VCaP (cell line): ENCODE measurements at regions not wholly inside any gene's neighbourhood (a gene's known extent, or its start where the extent isn't known, plus 50 kb on each side); places are given as distances from the start of the nearest gene placed in this dataset.

Source experiments
- H3K27ac ChIP-seq: fragments of 450-650 bp; 2 replicates; pipeline ENCODE4 v1.5.1; 2017
- CTCF ChIP-seq: fragments of 450-650 bp; conservative IDR thresholded peaks from 2 replicates; pipeline ENCODE4 v1.5.1; 2017; ENCODE audit warnings: mild to moderate bottlenecking, moderate library complexity

DNA sequence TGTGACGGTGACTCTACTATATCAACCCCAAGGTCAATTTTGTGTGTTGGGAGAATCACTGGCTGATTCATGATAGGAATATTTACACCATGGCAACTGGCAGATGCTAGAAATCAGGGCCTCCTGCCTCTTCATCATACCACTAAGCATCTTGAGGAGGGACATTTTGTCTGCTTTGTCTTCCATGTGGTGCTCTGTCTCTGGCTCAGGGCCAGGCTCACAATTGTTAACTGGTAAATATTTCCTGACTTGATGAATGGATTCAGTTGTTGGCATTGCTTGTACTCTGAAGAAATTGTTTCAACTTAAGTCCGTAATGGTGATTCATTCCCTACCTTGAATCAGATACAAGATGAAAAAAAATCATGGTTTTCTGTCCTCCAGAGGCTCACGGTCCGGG lies 292.7 kb downstream of the HAPSTR1 start:
- no peak for TF ChIP-seq CTCF
- H3K27ac ChIP-seq, result no peak overlapping the region

DNA sequence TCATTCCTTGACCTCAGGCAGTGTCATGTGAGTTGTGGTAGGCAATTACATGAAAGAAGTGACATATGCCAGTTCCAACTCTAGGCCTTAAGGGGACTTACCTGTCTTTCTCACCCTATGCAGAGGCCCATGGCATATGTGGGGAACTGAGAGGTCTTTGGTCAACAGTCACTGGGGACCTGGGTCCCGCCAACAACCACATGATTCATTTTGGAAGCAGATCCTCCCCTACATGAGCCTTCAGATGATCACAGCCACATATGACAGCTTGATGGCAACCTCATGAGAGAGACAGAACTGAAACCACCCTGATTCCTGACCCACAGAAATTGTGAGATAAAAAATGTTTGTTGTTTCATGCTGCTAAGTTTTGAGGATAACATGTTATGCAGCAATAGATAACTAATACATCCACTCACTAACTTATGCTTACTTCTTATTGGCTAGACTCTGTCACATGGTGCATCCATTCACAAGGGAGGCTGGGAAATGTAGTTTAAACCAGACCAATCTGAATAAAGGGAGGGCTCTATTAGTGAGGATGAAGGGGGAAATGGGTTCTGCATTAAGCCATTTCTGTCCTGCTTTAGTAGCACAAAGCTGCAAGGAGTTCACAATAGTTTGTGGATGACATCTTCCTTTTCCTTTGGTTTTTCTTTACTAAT lies 298.2 kb downstream of the HAPSTR1 start:
- no peak for TF ChIP-seq CTCF
- no peak overlapping the region for H3K27ac ChIP-seq

- H3K27ac ChIP-seq, result no peak overlapping the region
- TF ChIP-seq CTCF, result no peak
Measured at GRCh38 chr16:9392956-9393355, 301.5 kb downstream of the HAPSTR1 start.

DNA sequence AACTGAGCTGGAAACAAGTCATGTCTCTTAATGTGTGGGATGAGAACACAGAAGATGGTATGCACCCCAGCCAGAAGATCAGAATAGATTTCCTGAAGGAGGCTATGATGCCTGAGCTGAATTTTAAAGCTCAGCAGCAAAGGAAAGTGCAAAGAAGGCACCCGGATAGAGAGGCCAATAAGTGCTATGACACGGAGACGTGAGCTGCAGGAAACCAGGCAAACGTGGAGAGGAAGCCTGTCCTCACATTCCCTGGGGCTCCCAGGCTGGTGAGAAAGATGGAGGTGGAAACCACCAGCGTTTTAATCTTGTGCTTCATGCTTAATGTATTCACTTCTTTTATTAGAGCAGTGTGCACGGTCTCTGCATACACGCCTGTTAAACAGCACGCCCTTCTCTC lies 302.1 kb downstream of the HAPSTR1 start:
- TF ChIP-seq CTCF, result no peak
- H3K27ac ChIP-seq, result no peak overlapping the region

- TF ChIP-seq CTCF, result no peak
- no peak overlapping the region for H3K27ac ChIP-seq
Measured at GRCh38 chr16:9395958-9396359, 304.5 kb downstream of the HAPSTR1 start.

DNA sequence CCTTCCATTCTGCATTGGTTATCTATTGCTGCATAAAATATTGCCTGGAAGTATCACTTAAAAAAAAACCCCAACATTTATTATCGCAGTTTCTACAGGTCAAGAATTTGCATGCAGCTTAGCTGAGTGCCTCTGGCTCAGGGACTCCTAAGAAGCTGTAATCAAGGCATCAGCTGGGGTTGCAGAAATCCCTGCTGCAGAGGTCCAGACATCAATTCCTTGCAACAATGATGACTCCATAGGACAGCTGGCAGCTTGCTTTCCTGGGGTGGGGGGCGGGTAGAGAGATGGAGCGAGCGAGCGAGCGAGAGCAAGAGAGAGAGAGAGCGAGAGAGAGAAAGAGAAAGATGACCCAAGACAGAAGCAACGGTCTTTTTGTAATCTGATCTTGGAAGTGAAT lies 308.1 kb downstream of the HAPSTR1 start:
- H3K27ac ChIP-seq, result no peak overlapping the region
- TF ChIP-seq CTCF, result no peak

DNA sequence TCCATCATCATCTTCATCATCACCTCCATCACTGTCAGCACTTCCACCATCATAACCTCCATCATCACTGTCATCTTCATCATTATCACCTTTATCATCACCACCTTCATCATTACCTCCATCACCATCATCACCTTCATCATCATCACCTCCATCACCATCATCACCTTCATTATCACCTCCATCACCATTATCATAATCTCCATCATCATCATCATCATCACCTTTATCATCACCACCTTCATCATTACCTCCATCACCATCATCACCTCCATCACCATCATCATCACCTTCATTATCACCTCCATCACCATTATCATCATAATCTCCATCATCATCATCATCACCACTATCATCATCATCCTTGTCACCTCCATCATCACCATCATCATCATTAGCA lies 309.7 kb downstream of the HAPSTR1 start:
- H3K27ac ChIP-seq, result no peak overlapping the region
- TF ChIP-seq CTCF, result no peak
